Smooth muscle cell (in vitro differentiated cells): ENCODE measurements at regions not wholly inside any gene's neighbourhood (a gene's known extent, or its start where the extent isn't known, plus 50 kb on each side); places are given as distances from the start of the nearest gene placed in this dataset.

Experiments used
- DNase-seq: peaks from one replicate; lab custom pipeline; 2025; ENCODE audit not compliant: unreplicated experiment; lab: John Stamatoyannopoulos, UW
- H2AFZ ChIP-seq: fragments of 200-600 bp; sonication (generic); 2 replicates; pipeline ENCODE4 v1.6.0; 2016; ENCODE audit warnings: antibody characterized with exemption, low read depth, mild to moderate bottlenecking
- H3F3A ChIP-seq: fragments of 200-600 bp; sonication (generic); 2 replicates; pipeline ENCODE4 v1.6.0; 2017; ENCODE audit warnings: antibody characterized with exemption, low read depth
- H3K27ac ChIP-seq: fragments of 200-600 bp; sonication (generic); 2 replicates; pipeline ENCODE4 v1.5.1; 2016; ENCODE audit warnings: low read depth, mild to moderate bottlenecking
- H3K27me3 ChIP-seq: fragments of 200-600 bp; sonication (generic); 2 replicates; pipeline ENCODE4 v1.6.1; 2016; ENCODE audit warnings: low read depth, mild to moderate bottlenecking
- H3K36me3 ChIP-seq: fragments of 200-600 bp; sonication (generic); 2 replicates; pipeline ENCODE4 v1.5.1; 2016; ENCODE audit warnings: low read depth
- H3K4me1 ChIP-seq: fragments of 200-600 bp; sonication (generic); 2 replicates; pipeline ENCODE4 v1.5.1; 2016; ENCODE audit warnings: low read depth
- H3K4me2 ChIP-seq: fragments of 200-600 bp; sonication (generic); 2 replicates; pipeline ENCODE4 v1.6.0; 2016; ENCODE audit warnings: mild to moderate bottlenecking
- H3K4me3 ChIP-seq: fragments of 200-600 bp; sonication (generic); 2 replicates; pipeline ENCODE4 v1.5.1; 2016; ENCODE audit warnings: mild to moderate bottlenecking
- H3K79me2 ChIP-seq: fragments of 200-600 bp; sonication (generic); 2 replicates; pipeline ENCODE4 v1.6.0; 2016; ENCODE audit warnings: low read depth, mild to moderate bottlenecking
- H3K9ac ChIP-seq: fragments of 200-600 bp; sonication (generic); 2 replicates; pipeline ENCODE4 v1.6.0; 2016; ENCODE audit warnings: low read depth
- H3K9me3 ChIP-seq: fragments of 200-600 bp; sonication (generic); replicated peaks from 2 replicates; pipeline ENCODE4 v1.5.1; 2016; ENCODE audit warnings: low read depth
- H4K20me1 ChIP-seq: fragments of 200-600 bp; sonication (generic); 2 replicates; pipeline ENCODE4 v1.6.0; 2016; ENCODE audit warnings: low read depth
- CTCF ChIP-seq: fragments of 200-600 bp; sonication (generic); IDR thresholded peaks from 2 replicates; pipeline ENCODE4 v1.5.1; 2017; ENCODE audit warnings: borderline replicate concordance, mild to moderate bottlenecking, antibody characterized with exemption; ENCODE audit not compliant: insufficient read depth, poor library complexity, severe bottlenecking
- whole genome bisulfite sequencing: methylation state at CpG from one replicate; pipeline ENCODE4 v1.1.7; 2016; ENCODE audit warnings: low lambda C conversion rate; 5-methylcytosine and 5-hydroxymethylcytosine counted together

DNA sequence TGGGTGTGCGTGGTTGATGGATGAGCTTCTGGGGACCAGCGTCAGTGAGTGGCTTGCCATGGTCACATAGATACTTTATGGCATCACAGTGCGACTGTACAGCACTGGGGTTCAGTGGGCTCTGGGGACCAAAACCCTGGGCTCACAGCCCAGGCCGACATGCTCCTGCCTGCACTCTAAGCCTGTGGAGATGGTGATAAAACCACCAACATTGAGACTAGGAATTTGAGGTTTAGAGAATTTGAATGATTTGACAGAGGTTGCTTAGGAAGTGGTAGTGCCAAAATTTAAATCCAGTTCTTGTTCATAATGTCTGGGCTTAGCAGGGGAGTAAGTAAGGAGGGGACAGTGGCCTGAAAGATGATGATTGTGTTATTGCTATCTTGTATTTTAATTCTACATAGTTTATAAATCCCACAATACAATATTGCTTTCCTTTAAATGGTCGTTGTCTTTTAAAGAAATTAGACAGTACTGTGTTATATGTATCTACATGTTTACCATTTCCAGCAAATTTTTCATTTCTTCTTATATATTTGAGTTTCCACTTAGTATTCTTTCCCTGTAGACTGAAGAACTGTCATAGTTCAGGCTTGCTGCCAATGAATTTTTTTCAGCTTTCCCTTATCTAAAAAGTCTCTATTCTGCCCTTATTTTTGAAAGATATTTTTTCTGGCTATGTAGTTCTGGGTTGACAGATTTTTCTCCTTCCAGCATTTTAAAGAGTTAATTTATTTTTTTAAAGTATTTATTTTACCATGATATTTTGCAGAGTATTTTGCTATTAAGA is 235.4 kb upstream of the RGMA start:
- H3K36me3 ChIP-seq: no peaks in the 10 kb centered on the region
- 90% methylated on average over 5 of the region's 5 CpGs for WGBS
- H3K4me1 ChIP-seq: no peaks in the 10 kb centered on the region
- H3K27ac ChIP-seq: no peak overlapping the region
- H3K79me2 ChIP-seq: no peaks in the 10 kb centered on the region
- H3K4me2 ChIP-seq: no peak overlapping the region
- no peaks in the 10 kb centered on the region for H4K20me1 ChIP-seq
- H3K9me3 ChIP-seq: no peaks in the 10 kb centered on the region
- TF ChIP-seq CTCF: no peak
- H2AFZ ChIP-seq: no peak overlapping the region
- peaks cover 12% of the 10 kb centered on the region for H3K27me3 ChIP-seq
- no peak overlapping the region for H3K9ac ChIP-seq
- DNase-seq: no peak
- H3F3A ChIP-seq: no peaks in the 10 kb centered on the region
- no peak overlapping the region for H3K4me3 ChIP-seq

- DNase-seq: no peak
- H4K20me1 ChIP-seq: no peaks in the 10 kb centered on the region
- H3K4me2 ChIP-seq: no peak overlapping the region
- H3K27ac ChIP-seq: no peak overlapping the region
- no peak for TF ChIP-seq CTCF
- H3K9me3 ChIP-seq: no peaks in the 10 kb centered on the region
- WGBS: 49% methylated on average over 9 of the region's 9 CpGs
- H3K4me1 ChIP-seq: no peaks in the 10 kb centered on the region
- no peaks in the 10 kb centered on the region for H3F3A ChIP-seq
- H3K27me3 ChIP-seq: no peaks in the 10 kb centered on the region
- H3K4me3 ChIP-seq: no peak overlapping the region
- no peak overlapping the region for H2AFZ ChIP-seq
- H3K36me3 ChIP-seq: no peaks in the 10 kb centered on the region
- no peak overlapping the region for H3K9ac ChIP-seq
- no peaks in the 10 kb centered on the region for H3K79me2 ChIP-seq
These were observed 232.9 kb upstream of the RGMA start for GRCh38 chr15:93321881-93322282.

GRCh38 chr15:93319121-93319814 is 230.3 kb upstream of the RGMA start:
- Histone ChIP-seq H3K36me3 (no peaks in the 10 kb centered on the region), H3K4me3 (no peak overlapping the region), H2AFZ (no peak overlapping the region), H3K27ac (no peak overlapping the region), H3K27me3 (no peaks in the 10 kb centered on the region), H3F3A (no peaks in the 10 kb centered on the region), H3K4me1 (peaks cover 4% of the 10 kb centered on the region), H3K9me3 (no peaks in the 10 kb centered on the region), H3K9ac (no peak overlapping the region), H3K79me2 (no peaks in the 10 kb centered on the region), H3K4me2 (no peak overlapping the region), H4K20me1 (no peaks in the 10 kb centered on the region)
- WGBS: 80% methylated on average over 18 of the region's 19 CpGs
- DNase-seq: no peak
- TF ChIP-seq CTCF: no peak
